DOHH2 (cell line): ENCODE measurements at regions not wholly inside any gene's neighbourhood (a gene's known extent, or its start where the extent isn't known, plus 50 kb on each side); places are given as distances from the start of the nearest gene placed in this dataset.

ENCODE experiments used
- EZH2phosphoT487 ChIP-seq: fragments of 200-600 bp; sonication (generic); IDR thresholded peaks from 2 replicates; pipeline ENCODE4 v1.6.1; 2017; ENCODE audit warnings: borderline replicate concordance, mild to moderate bottlenecking, antibody characterized with exemption, low read length, moderate library complexity, mixed read lengths
- TF ChIP-seq, protein P1 (sequence below): fragments of 200-600 bp; sonication (generic); IDR thresholded peaks from one replicate; pipeline ENCODE4 v1.5.1; 2014; ENCODE audit warnings: antibody characterized with exemption, mild to moderate bottlenecking, low read depth, low read length; ENCODE audit not compliant: poor library complexity, severe bottlenecking

- TF ChIP-seq, protein P1, sequence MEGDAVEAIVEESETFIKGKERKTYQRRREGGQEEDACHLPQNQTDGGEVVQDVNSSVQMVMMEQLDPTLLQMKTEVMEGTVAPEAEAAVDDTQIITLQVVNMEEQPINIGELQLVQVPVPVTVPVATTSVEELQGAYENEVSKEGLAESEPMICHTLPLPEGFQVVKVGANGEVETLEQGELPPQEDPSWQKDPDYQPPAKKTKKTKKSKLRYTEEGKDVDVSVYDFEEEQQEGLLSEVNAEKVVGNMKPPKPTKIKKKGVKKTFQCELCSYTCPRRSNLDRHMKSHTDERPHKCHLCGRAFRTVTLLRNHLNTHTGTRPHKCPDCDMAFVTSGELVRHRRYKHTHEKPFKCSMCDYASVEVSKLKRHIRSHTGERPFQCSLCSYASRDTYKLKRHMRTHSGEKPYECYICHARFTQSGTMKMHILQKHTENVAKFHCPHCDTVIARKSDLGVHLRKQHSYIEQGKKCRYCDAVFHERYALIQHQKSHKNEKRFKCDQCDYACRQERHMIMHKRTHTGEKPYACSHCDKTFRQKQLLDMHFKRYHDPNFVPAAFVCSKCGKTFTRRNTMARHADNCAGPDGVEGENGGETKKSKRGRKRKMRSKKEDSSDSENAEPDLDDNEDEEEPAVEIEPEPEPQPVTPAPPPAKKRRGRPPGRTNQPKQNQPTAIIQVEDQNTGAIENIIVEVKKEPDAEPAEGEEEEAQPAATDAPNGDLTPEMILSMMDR: no peak
- TF ChIP-seq EZH2phosphoT487: no peak
Measured at GRCh38 chr6:10268111-10268510, 146.8 kb downstream of the TFAP2A start.
